Fibroblast of lung (primary cell): ENCODE measurements at regions not wholly inside any gene's neighbourhood (a gene's known extent, or its start where the extent isn't known, plus 50 kb on each side); places are given as distances from the start of the nearest gene placed in this dataset.

Source experiments
- DNase-seq, 2 donors: peaks; one replicate each; pipeline versions ENCODE4 v3.0.0 to v3.0.0-alpha.2; 2010; ENCODE audit warnings: low read depth in 2 of 2
- H2AFZ ChIP-seq: 2 replicates; pipeline ENCODE4 v1.5.1; 2012; ENCODE audit warnings: low read length, control low read depth, inconsistent platforms
- H3K27ac ChIP-seq: 2 replicates; pipeline ENCODE4 v1.5.1; 2011; ENCODE audit warnings: low read length, control low read depth; ENCODE audit not compliant: insufficient read depth
- H3K27me3 ChIP-seq: 2 replicates; pipeline ENCODE4 v1.5.1; 2011; ENCODE audit warnings: mild to moderate bottlenecking, low read length; ENCODE audit not compliant: control insufficient read depth, insufficient read depth
- H3K36me3 ChIP-seq: 2 replicates; pipeline ENCODE4 v1.5.1; 2011; ENCODE audit warnings: low read length; ENCODE audit not compliant: control insufficient read depth, insufficient read depth
- H3K4me1 ChIP-seq: 2 replicates; pipeline ENCODE4 v1.5.1; 2011; ENCODE audit warnings: low read length; ENCODE audit not compliant: control insufficient read depth, insufficient read depth; ENCODE audit errors: extremely low read depth
- H3K4me2 ChIP-seq: 2 replicates; pipeline ENCODE4 v1.5.1; 2011; ENCODE audit warnings: low read length, control low read depth; ENCODE audit not compliant: insufficient read depth; ENCODE audit errors: extremely low read depth
- H3K4me3 ChIP-seq, 4 experiments: fragments of 200-600 bp in 1 of 4; sonication (generic) in 1 of 4; replicated peaks in 1 of 4; 2 replicates each; pipeline ENCODE4 v1.5.1; 2011 to 2016; ENCODE audit warnings: low read length in 4 of 4, low read depth in 3 of 4, mild to moderate bottlenecking in 3 of 4, control low read depth in 2 of 4, inconsistent platforms in 1 of 4, mixed read lengths in 1 of 4; ENCODE audit not compliant: insufficient read depth in 1 of 4; ENCODE audit errors: control extremely low read depth in 1 of 4
- H3K79me2 ChIP-seq: 2 replicates; pipeline ENCODE4 v1.5.1; 2012; ENCODE audit warnings: mild to moderate bottlenecking, low read length, inconsistent platforms; ENCODE audit not compliant: control insufficient read depth, insufficient read depth
- H3K9ac ChIP-seq: 2 replicates; pipeline ENCODE4 v1.5.1; 2011; ENCODE audit warnings: mild to moderate bottlenecking, low read length, control low read depth; ENCODE audit not compliant: insufficient read depth
- H3K9me3 ChIP-seq: 2 replicates; pipeline ENCODE4 v1.5.1; 2012; ENCODE audit warnings: low read depth, low read length; ENCODE audit not compliant: control insufficient read depth, insufficient read depth
- H4K20me1 ChIP-seq: 2 replicates; pipeline ENCODE4 v1.5.1; 2011; ENCODE audit warnings: low read length; ENCODE audit not compliant: control insufficient read depth, insufficient read depth; ENCODE audit errors: extremely low read depth
- CTCF ChIP-seq, 2 donors: IDR thresholded peaks in 1 of 2; conservative IDR thresholded peaks in 1 of 2; 1 replicate in 1 of 2; 2 replicates in 1 of 2; pipeline ENCODE4 v1.5.1; 2011 to 2012; ENCODE audit warnings: low read length in 2 of 2, control low read depth in 1 of 2, inconsistent platforms in 1 of 2, low read depth in 1 of 2, mild to moderate bottlenecking in 1 of 2
- EZH2 ChIP-seq: IDR thresholded peaks from 2 replicates; pipeline ENCODE4 v1.5.1; 2012; ENCODE audit warnings: low read length, control low read depth, mild to moderate bottlenecking; ENCODE audit errors: missing control alignments

GRCh38 chr10:106500925-106501525, 663.5 kb downstream of the SORCS1 start:
- Histone ChIP-seq H3K79me2 (no peaks in the 10 kb centered on the region), H4K20me1 (no peaks in the 10 kb centered on the region), H3K9me3 (no peaks in the 10 kb centered on the region), H3K27me3 (no peaks in the 10 kb centered on the region), H3K27ac (no peak overlapping the region), H2AFZ (no peak overlapping the region), H3K4me1 (no peaks in the 10 kb centered on the region), H3K36me3 (no peaks in the 10 kb centered on the region), H3K4me2 (no peak overlapping the region), H3K4me3 (no peak overlapping the region), H3K9ac (no peak overlapping the region)
- TF ChIP-seq CTCF (conservative IDR thresholded peaks at IDR 0.05 in 1 of 2, IDR thresholded peaks at IDR 0.05 in 1 of 2; ENCODE audit: low read depth in 1 of 2, low read length in 2 of 2) (no peak), EZH2 (no peak)
- no peak for DNase-seq

DNA sequence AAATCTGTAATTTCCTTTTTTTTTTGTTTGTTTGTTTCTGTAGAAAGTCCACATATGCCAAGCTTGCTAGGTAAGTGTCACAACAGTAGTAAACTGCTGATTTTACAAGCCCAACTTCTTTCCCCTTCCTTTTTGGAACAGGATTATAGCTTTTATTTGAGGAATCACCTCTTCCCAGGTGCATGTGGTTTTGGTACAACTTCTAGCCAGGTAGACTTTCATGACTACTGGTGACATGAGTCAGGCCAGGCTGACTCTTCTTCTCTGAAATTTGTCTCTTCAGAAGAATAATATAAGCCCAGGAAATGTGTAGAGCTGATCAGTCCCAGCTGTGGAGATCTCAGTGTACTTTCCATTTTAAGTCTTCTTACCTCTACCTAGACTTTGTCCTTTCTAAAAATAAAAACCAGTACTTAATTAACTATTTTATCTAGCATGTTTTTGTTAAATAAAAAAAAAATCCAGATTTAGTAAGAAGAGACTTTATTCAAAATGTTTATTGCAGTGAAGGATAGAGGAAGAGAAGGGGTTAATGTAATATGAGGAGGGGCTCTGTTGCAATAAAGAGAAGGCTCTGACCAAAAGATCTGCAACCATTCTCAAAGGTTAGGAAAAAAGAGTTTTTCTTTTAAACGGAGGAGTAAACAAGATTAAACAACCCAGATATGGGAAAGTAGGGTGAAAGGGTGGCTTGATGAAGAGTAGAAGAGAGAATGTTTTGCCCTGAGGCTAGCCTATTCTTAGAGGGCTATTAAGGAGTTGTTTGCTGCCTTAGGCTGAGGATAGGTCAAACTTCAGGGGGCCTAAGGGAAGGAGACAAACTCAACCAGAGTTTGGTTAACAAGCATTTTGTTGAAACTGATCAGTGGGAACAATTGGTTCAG, 664.2 kb downstream of the SORCS1 start:
- H3K9me3 ChIP-seq, result no peaks in the 10 kb centered on the region
- no peaks in the 10 kb centered on the region for H4K20me1 ChIP-seq
- H3K36me3 ChIP-seq, result no peaks in the 10 kb centered on the region
- no peak overlapping the region for H3K4me2 ChIP-seq
- H3K27ac ChIP-seq, result no peak overlapping the region
- no peaks in the 10 kb centered on the region for H3K4me1 ChIP-seq
- H3K9ac ChIP-seq, result no peak overlapping the region
- no peak overlapping the region for H2AFZ ChIP-seq
- no peaks in the 10 kb centered on the region for H3K27me3 ChIP-seq
- TF ChIP-seq EZH2, result no peak
- no peak for TF ChIP-seq CTCF (conservative IDR thresholded peaks at IDR 0.05 in 1 of 2, IDR thresholded peaks at IDR 0.05 in 1 of 2; ENCODE audit: low read depth in 1 of 2, low read length in 2 of 2)
- H3K79me2 ChIP-seq, result no peaks in the 10 kb centered on the region
- no peak overlapping the region for H3K4me3 ChIP-seq
- DNase-seq, result no peak

- no peaks in the 10 kb centered on the region for H3K9me3 ChIP-seq
- TF ChIP-seq CTCF (conservative IDR thresholded peaks at IDR 0.05 in 1 of 2, IDR thresholded peaks at IDR 0.05 in 1 of 2; ENCODE audit: low read depth in 1 of 2, low read length in 2 of 2) (no peak), EZH2 (no peak)
- no peak overlapping the region for H2AFZ ChIP-seq
- no peak overlapping the region for H3K4me2 ChIP-seq
- H3K27me3 ChIP-seq, result no peaks in the 10 kb centered on the region
- no peaks in the 10 kb centered on the region for H3K4me1 ChIP-seq
- H3K36me3 ChIP-seq, result no peaks in the 10 kb centered on the region
- no peak overlapping the region for H3K4me3 ChIP-seq
- no peak overlapping the region for H3K9ac ChIP-seq
- no peaks in the 10 kb centered on the region for H3K79me2 ChIP-seq
- no peak for DNase-seq
- no peaks in the 10 kb centered on the region for H4K20me1 ChIP-seq
- no peak overlapping the region for H3K27ac ChIP-seq
Measured at GRCh38 chr10:106499448-106499847, 665.1 kb downstream of the SORCS1 start.
